RCC 7860 (cell line): ENCODE measurements at regions not wholly inside any gene's neighbourhood (a gene's known extent, or its start where the extent isn't known, plus 50 kb on each side); places are given as distances from the start of the nearest gene placed in this dataset.
A peak's percentile ranks its signal among the peaks of the same experiment; 100 is the strongest.

Source experiments
- DNase-seq: peaks from one replicate; pipeline ENCODE4 v3.0.0-alpha.2; 2015; ENCODE audit warnings: low spot score
- FAIRE-seq: peaks from 2 replicates; lab custom pipeline; 2012; peaks lifted over from hg19 to GRCh38; lab: Jason Lieb, UNC

- DNase-seq (peak; percentile 33), FAIRE-seq (no peak)
Measured at GRCh38 chr1:14543191-14543840, 55.2 kb upstream of the KAZN start.

DNA sequence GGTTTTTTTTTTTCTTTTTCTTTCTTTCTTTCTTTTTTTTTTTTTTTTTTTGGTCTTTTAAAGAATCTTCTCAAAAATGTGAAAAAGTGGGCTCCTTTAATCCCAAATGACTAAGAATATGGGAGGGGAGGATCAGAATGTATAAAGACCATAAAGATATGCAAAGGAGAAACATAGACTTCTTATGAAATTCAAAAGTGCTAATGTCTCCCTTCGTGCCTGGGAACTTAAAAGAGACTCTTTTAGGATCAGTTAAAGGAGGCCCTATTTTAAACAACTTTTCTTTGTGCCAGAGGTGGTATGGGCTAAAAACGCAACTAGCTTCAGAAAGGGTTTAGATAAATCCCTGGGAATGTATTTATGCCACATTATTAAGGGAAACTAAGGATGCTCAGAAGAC lies 54.2 kb upstream of the KAZN start:
- FAIRE-seq, result no peak
- no peak for DNase-seq

GRCh38 chr1:14545422-14546025 lies 53.0 kb upstream of the KAZN start:
- no peak for FAIRE-seq
- no peak for DNase-seq

DNA sequence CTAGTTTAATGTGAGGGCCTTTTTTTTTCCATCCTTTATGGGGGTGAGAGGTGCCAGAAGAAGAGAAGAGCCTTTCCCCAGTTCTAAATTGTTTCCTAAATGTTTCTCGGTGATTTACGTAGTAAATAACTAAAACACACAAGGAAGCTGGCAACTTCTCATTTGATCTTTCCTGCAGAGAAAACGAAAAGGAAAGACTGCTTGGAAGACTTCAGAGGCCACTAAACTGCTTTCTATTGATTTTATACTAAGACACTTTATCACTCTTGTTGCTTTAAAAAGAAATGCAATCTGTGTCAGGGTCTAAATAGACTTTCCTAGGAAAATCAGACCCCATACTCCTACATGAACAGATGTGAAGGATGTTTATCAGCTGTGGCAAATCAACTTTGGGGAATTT lies 52.1 kb upstream of the KAZN start:
- no peak for FAIRE-seq
- DNase-seq, result no peak
